Mesothelial cell of epicardium (in vitro differentiated cells): ENCODE measurements at regions not wholly inside any gene's neighbourhood (a gene's known extent, or its start where the extent isn't known, plus 50 kb on each side); places are given as distances from the start of the nearest gene placed in this dataset.

Source experiments
- DNase-seq, 2 experiments: peaks; one replicate each; pipeline ENCODE4 v3.0.0; 2021; ENCODE audit warnings: low spot score in 2 of 2; ENCODE audit not compliant: unreplicated experiment in 2 of 2
- H3K27ac Mint-ChIP-seq: 2 replicates; pipeline ENCODE4 v1.8.0; 2021; ENCODE audit warnings: mixed read lengths
- H3K27me3 Mint-ChIP-seq: 2 replicates; pipeline ENCODE4 v1.8.0; 2021; ENCODE audit warnings: low read depth, mixed read lengths
- H3K36me3 Mint-ChIP-seq: 2 replicates; pipeline ENCODE4 v1.8.0; 2021; ENCODE audit warnings: mixed read lengths
- H3K4me1 Mint-ChIP-seq: 2 replicates; pipeline ENCODE4 v1.8.0; 2021; ENCODE audit warnings: mixed read lengths
- H3K4me3 Mint-ChIP-seq: 2 replicates; pipeline ENCODE4 v1.8.0; 2021; ENCODE audit warnings: mild to moderate bottlenecking, moderate library complexity, mixed read lengths
- H3K9me3 Mint-ChIP-seq: 2 replicates; pipeline ENCODE4 v1.8.0; 2021; ENCODE audit warnings: mixed read lengths
- CTCF ChIP-seq: fragments of 200-600 bp; sonication (generic); IDR thresholded peaks from one replicate; pipeline ENCODE4 v1.5.0; 2021; ENCODE audit warnings: antibody characterized with exemption; ENCODE audit not compliant: unreplicated experiment

GRCh38 chr11:134464196-134464595 is 52.2 kb upstream of the B3GAT1 start:
- no peak for DNase-seq
- no peaks in the 10 kb centered on the region for H3K36me3 Mint-ChIP-seq
- TF ChIP-seq CTCF, result no peak
- no peaks in the 10 kb centered on the region for H3K9me3 Mint-ChIP-seq
- H3K4me3 Mint-ChIP-seq, result no peak overlapping the region
- no peak overlapping the region for H3K27ac Mint-ChIP-seq
- H3K27me3 Mint-ChIP-seq, result peaks cover 72% of the 10 kb centered on the region
- H3K4me1 Mint-ChIP-seq, result no peaks in the 10 kb centered on the region

GRCh38 chr11:134463716-134464115 is 51.7 kb upstream of the B3GAT1 start:
- H3K27me3 Mint-ChIP-seq, result peaks cover 74% of the 10 kb centered on the region
- no peaks in the 10 kb centered on the region for H3K36me3 Mint-ChIP-seq
- no peaks in the 10 kb centered on the region for H3K4me1 Mint-ChIP-seq
- H3K4me3 Mint-ChIP-seq, result no peak overlapping the region
- H3K27ac Mint-ChIP-seq, result no peak overlapping the region
- H3K9me3 Mint-ChIP-seq, result no peaks in the 10 kb centered on the region
- DNase-seq, result no peak
- TF ChIP-seq CTCF, result no peak
